VCaP (cell line): ENCODE measurements at regions not wholly inside any gene's neighbourhood (a gene's known extent, or its start where the extent isn't known, plus 50 kb on each side); places are given as distances from the start of the nearest gene placed in this dataset.

Source experiments
- H3K27ac ChIP-seq: fragments of 450-650 bp; 2 replicates; pipeline ENCODE4 v1.5.1; 2017
- TF ChIP-seq, protein P1 (sequence below): fragments of 450-650 bp; conservative IDR thresholded peaks from 2 replicates; pipeline ENCODE4 v1.5.1; 2017; ENCODE audit warnings: mild to moderate bottlenecking, moderate library complexity

DNA sequence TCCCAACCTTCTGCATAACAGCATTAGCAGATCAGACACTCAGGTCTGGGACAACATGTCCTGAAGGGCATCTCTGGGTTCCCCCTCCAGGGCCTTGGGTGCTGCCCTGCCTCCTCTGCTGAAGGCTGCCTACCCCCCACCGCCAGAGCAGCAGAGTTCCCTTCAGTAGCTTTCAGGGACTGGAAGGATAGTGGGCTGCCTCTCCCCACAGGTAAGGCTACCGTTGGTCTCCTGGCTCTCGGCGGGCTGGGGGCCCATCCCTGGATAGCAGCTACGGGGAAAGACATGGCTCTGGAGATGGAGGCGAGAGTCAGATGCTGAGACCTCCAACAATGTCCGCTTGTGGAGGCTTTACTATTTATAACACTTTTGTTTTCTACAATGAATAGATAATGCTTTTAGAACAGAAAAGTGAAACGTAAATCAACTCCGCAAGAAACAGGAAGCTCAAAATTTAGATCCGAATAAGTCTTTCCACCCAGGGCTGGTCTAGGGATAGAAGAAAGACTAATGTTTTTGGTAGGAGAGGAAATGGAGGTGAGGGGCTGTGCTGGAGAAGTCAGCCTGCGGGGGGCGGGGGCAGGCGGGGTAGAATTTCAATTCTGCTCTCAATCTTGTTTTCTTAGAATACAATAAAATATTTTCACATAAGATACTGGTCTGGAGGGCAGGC lies 58.4 kb downstream of the ARL4C start:
- H3K27ac ChIP-seq, result no peak overlapping the region
- TF ChIP-seq, protein P1, sequence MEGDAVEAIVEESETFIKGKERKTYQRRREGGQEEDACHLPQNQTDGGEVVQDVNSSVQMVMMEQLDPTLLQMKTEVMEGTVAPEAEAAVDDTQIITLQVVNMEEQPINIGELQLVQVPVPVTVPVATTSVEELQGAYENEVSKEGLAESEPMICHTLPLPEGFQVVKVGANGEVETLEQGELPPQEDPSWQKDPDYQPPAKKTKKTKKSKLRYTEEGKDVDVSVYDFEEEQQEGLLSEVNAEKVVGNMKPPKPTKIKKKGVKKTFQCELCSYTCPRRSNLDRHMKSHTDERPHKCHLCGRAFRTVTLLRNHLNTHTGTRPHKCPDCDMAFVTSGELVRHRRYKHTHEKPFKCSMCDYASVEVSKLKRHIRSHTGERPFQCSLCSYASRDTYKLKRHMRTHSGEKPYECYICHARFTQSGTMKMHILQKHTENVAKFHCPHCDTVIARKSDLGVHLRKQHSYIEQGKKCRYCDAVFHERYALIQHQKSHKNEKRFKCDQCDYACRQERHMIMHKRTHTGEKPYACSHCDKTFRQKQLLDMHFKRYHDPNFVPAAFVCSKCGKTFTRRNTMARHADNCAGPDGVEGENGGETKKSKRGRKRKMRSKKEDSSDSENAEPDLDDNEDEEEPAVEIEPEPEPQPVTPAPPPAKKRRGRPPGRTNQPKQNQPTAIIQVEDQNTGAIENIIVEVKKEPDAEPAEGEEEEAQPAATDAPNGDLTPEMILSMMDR, result no peak

DNA sequence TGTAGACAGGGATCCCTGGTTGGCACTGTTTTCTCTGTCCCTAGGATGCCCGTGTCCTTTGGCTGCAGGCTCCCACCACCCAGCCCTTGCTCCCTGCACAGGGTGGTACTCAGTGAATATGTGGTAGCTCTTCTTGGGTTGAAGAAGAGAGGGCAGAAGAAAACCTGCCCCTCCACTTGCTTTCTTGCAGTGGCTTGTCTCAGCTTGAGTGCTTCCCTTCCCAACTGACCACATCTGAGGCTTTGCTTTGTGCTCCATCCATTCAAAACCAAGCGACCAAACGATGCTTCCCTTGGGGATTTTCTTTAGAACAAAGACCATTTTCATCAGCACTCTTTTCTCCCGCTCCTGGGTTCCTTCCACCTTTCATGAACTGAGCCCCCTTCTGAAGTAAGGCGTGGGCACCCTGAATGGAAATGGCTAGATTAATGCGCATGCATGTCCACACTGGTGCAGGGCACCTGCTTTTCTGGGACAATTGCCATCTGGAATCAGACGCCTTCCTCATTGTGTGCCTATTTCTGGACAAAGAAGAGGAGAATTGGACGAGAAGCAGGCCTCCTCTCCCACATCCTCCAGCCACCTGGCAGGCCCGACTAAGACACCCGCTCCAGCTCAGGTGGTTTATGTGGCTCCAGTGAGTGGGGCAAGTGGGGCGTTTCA lies 59.1 kb downstream of the ARL4C start:
- TF ChIP-seq, protein P1, result no peak
- H3K27ac ChIP-seq, result no peak overlapping the region

DNA sequence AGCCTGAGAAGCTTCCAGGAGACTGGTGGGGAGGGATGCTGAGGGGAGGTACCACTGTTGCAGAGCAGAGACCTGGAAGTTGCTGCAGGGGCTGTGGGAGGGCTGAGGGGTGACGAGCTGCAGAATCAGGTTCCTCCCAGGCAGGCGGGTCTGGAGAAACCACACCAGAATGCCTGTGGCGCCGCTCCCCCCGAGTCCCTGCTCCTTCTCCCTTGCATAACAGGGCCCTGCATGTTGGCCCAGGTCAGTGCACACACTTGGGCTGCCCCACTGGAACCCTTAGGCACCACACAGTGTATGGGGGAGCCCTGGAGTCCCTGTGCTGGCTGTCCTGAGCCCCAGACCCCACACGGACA lies 60.4 kb downstream of the ARL4C start:
- H3K27ac ChIP-seq, result no peak overlapping the region
- TF ChIP-seq, protein P1, result no peak

DNA sequence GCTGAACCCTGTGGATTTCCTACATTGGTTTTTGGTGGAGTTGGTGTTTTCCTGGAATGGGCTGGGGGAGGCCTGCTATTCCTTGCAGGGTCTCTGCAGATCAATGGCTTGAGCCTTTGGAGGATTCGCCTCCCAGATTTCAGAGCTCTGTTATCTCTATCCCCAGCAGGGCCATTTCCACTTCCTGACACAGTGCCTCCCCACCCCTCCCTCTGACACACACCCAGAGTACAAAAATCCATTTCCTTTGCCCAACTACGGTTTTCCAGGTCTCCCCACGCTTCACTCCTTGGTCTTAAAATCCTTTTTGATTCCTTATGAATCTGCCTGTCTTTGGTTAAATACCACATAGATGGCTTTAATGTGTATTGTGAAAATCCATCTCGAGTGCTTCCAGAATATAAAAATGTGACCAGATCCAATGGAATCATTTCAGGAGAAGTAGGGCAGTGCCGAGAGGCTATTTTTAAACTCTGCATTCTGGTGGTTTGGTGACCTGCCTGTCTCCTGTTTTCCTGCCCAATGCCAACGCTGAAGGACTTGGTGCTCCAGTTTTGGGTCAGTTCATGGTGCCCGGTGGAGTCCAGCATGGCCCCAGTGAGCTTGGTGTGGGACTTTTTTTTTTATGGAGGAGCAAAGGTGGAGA lies 60.9 kb downstream of the ARL4C start:
- H3K27ac ChIP-seq, result no peak overlapping the region
- TF ChIP-seq, protein P1, result no peak

DNA sequence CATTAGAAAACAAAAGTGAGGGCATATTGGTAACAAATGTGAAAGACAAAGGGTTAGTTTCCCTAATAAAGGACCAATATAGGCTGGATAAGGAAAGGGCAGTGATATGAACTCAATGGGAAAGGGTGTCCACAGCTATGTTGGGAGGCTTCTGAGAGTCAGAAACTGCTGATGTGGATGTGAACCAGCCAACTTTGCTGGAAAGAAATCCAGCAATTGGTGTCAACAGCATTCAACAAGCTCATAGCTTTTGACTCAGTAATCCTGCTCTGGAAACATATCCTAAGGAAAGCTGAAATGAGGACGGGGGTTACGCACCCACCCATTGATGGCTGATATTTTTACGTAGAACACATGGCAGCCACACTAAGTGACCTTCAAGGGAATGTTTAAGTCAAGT lies 63.7 kb downstream of the ARL4C start:
- TF ChIP-seq, protein P1, result no peak
- H3K27ac ChIP-seq, result no peak overlapping the region

DNA sequence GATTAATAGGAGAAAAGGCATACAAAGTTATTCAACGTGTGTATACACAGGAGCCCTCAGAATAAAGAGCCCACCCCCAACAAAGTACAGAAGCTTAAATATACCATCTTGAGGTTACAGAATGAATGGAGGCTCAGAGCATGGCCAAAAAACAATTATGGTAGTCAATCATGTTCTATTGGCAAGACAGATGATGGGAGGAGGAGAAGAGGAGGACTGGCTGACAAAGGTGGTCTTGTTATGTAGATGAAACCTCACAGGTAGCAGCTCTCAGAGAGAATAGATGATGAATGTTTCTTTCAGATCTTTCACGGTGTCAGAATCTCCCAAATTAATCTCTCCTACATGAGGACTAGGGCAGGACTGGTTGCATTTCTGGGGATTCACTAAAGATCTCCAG lies 66.0 kb downstream of the ARL4C start:
- TF ChIP-seq, protein P1, result no peak
- H3K27ac ChIP-seq, result no peak overlapping the region

DNA sequence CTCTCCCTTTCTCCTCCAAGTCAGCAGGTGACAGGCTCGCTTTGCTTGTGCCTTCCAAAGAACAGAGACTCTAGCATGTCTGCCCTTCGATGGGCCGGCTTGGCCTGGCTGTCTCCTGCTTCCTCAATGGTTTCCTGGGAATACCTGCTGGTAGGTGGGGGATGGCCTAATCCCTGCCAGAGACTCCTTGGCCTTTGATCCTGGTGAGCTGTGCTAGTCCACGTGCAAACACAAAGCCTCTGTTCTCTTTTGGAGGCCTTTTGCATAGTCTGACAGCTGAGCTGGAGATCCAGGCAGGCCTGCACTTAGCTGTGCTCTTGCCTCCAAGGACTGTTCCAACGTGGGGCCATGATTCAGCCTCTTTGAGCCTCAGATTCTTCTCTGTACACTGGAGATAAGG lies 67.6 kb downstream of the ARL4C start:
- TF ChIP-seq, protein P1, result no peak
- H3K27ac ChIP-seq, result no peak overlapping the region
